Heart right ventricle (tissue), 16 donors: ENCODE measurements at regions not wholly inside any gene's neighbourhood (a gene's known extent, or its start where the extent isn't known, plus 50 kb on each side); places are given as distances from the start of the nearest gene placed in this dataset.

Experiments
- ATAC-seq, 8 donors: fragments of 200-7000 bp; cut with Tn5 transposase; one replicate each; pipeline ENCODE4 v1.9.1; 2020; ENCODE audit warnings: mild to moderate bottlenecking in 8 of 8, moderate library complexity in 8 of 8, moderate number of reproducible peaks in 1 of 8
- DNase-seq, 2 donors: peaks; one replicate each; pipeline ENCODE4 v3.0.0-alpha.2; 2020
- H3K27ac ChIP-seq, 10 donors: fragments of 200-600 bp; sonication (generic) in 2 of 10; one replicate each; pipeline versions ENCODE4 v1.5.0 to v1.8.0; 2020 to 2022; ENCODE audit warnings: mild to moderate bottlenecking in 3 of 10
- H3K27me3 ChIP-seq, 7 donors: fragments of 200-600 bp; one replicate each; pipeline ENCODE4 v1.8.0; 2021 to 2022; ENCODE audit warnings: mild to moderate bottlenecking in 2 of 7
- H3K36me3 ChIP-seq, 9 donors: fragments of 200-600 bp; sonication (generic) in 1 of 9; one replicate each; pipeline versions ENCODE4 v1.5.0 to v1.8.0; 2020 to 2022; ENCODE audit warnings: mild to moderate bottlenecking in 2 of 9
- H3K4me1 ChIP-seq, 9 donors: fragments of 200-600 bp; sonication (generic) in 1 of 9; one replicate each; pipeline versions ENCODE4 v1.5.0 to v1.8.0; 2020 to 2022; ENCODE audit warnings: mild to moderate bottlenecking in 4 of 9
- H3K4me3 ChIP-seq, 10 donors: fragments of 200-600 bp; sonication (generic) in 2 of 10; one replicate each; pipeline versions ENCODE4 v1.5.0 to v1.8.0; 2020 to 2022; ENCODE audit warnings: mild to moderate bottlenecking in 7 of 10, moderate library complexity in 2 of 10
- H3K9me3 ChIP-seq, 11 donors: fragments of 200-600 bp in 10 of 11; sonication (generic) in 2 of 11; one replicate each; pipeline versions ENCODE4 v1.5.0 to v1.8.0; 2013 to 2022; ENCODE audit warnings: mild to moderate bottlenecking in 2 of 11, control low read depth in 1 of 11, moderate library complexity in 1 of 11
- CTCF ChIP-seq, 9 donors: fragments of 200-600 bp; sonication (generic) in 2 of 9; IDR thresholded peaks; one replicate each; pipeline versions ENCODE4 v1.5.0 to v1.8.0; 2021 to 2022; ENCODE audit warnings: antibody characterized with exemption in 9 of 9, mild to moderate bottlenecking in 5 of 9, moderate library complexity in 1 of 9
- WGBS, 2 donors: extraction: QIAGEN DNeasy Blood & Tissue Kit; methylation state at CpG; one replicate each; pipeline ENCODE4 v1.1.7; 2013; ENCODE audit warnings: inconsistent platforms in 1 of 2; 5-methylcytosine and 5-hydroxymethylcytosine counted together
- intact Hi-C, 10 donors: fragments of 100-400 bp; cut with DNase I; formaldehyde crosslinking; loops; one replicate each; pipeline versions ENCODE4 v1.11.1 to v1.14.2; 2022
- donor health status: Arrhythmogenic right ventricular cardiomyopathy.
- donor health status: ischemic (EF 13 %, LVEDD 7.1; RV severe dilation, severe dysfunction).
- donor health status: healthy with polysubstance abuse.
- donor health status: DM: no; HTN: yes; CAD: no.
- donor health status: DM: no; HTN: no; CAD: no.
- donor health status: ischemic (EF 25% LVEDD 6.9; RV normal size, moderate dysfunction).
- donor health status: ischemic (EF 25% LVEDD 5.7; RV mildly dilated, moderate dysfunction).
- donor health status: healthy.
- donor health status: DM: yes; HTN: yes; CAD: no.
- donor health status: Ischemic cardiomyopathy.
- donor health status: ischemic (EF 35%, LVEDD 5.7; RV mildly dilated, moderate dysfunction).
- donor health status: nonischemic (EF 11% LVEDD 7.7; RV severe dilation, severe dysfunction).
- donor health status: DM: yes; HTN: yes; CAD: no.
- donor health status: PGD.
- donor health status: ischemic (EF 29% LVEDD 5.4; RV normal size, mild dysfunction).
- donor health status: nonischemic (EF 23%, LVEDD 6.1; RV moderate dilation, normal function).

- peaks cover 0 to 1% (median 0%) of the 10 kb centered on the region in 7 donors for H3K27me3 ChIP-seq
- peak overlapping the region in 1 of 10 donors; percentile 46 for H3K27ac ChIP-seq
- H3K9me3 ChIP-seq, result no peaks in the 10 kb centered on the region
- DNase-seq, result no peak
- no peak overlapping the region for H3K4me3 ChIP-seq
- intact Hi-C loops, result no loop called here
- H3K36me3 ChIP-seq, result no peaks in the 10 kb centered on the region
- peaks cover 0 to 41% (median 14%) of the 10 kb centered on the region in 9 donors for H3K4me1 ChIP-seq
- no peak for TF ChIP-seq CTCF (IDR thresholded peaks at IDR 0.05)
- no peak for ATAC-seq
- 77 to 81% methylated on average over 9 of the region's 9 CpGs for WGBS, 2 donors
Measured at GRCh38 chr2:238703436-238703835, 144.4 kb upstream of the TWIST2 start.

DNA sequence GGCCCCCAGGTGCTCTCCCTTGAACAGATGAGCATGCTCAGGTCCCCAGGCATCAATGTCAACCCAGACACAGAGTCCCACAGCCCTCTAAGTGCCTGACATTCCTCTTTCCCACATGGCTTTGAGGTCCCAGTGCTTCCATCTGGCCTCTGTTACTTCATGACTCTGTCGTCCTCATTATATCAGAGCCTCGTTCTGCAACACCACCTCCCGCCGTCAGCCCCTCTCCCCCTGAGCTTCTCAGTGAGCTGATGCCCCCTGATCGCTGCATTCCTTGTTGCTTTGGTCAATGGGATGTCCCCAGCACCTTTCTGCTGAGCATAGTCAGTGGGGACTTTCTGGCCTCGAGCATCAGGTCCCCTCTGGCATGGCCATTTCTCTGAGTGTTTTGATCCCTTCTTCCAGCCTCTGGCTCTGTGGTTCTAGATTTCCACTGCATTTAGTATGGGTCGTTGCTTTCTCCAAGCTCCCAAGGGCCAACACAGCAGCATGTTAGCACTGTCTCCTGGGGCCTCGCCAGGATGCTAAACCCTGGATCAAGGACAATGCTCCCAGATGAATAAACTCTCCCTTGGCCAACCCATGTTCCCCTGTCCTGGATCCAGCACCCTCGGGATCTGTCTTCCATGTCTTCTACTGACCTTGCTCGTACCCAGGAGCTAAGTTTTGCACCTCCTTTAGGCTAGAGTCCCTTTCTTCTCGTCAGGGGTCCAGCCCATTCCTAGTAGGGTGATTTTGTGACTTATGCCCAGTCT lies 143.2 kb upstream of the TWIST2 start:
- no peak overlapping the region for H3K27ac ChIP-seq
- TF ChIP-seq CTCF (IDR thresholded peaks at IDR 0.05), result no peak
- intact Hi-C loops, result no loop called here
- DNase-seq, result no peak
- no peak for ATAC-seq
- peaks cover 0 to 4% (median 0%) of the 10 kb centered on the region in 7 donors for H3K27me3 ChIP-seq
- H3K9me3 ChIP-seq, result no peaks in the 10 kb centered on the region
- H3K36me3 ChIP-seq, result no peaks in the 10 kb centered on the region
- 75 to 82% methylated on average over 11 of the region's 11 CpGs for WGBS, 2 donors
- peaks cover 0 to 33% (median 11%) of the 10 kb centered on the region in 9 donors for H3K4me1 ChIP-seq
- no peak overlapping the region for H3K4me3 ChIP-seq

DNA sequence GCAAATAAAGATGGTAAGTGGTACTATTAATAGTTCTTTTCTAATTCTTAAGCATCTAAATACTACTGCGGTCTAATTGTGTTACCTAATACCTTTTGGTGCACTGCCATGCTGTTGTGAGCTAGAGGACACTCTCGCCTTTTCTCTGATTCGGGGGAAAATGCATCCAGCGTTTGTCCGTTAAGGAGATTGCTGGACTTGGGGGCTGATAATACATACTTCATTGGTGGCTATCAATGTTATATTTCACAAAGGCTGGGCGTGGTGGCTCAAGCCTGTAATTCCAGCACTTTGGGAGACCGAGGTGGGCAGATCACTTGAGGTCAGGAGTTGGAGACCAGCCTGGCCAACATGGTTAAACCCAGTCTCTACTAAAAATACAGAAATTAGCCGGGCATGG lies 141.7 kb upstream of the TWIST2 start:
- intact Hi-C loops, result no loop called here

GRCh38 chr2:238706673-238707072 lies 141.2 kb upstream of the TWIST2 start:
- 91 to 100% methylated on average over 1 of the region's 1 CpG for WGBS, 2 donors
- ATAC-seq (no peak), DNase-seq (no peak)
- Histone ChIP-seq H3K27me3 (peaks cover 0 to 8% (median 0%) of the 10 kb centered on the region in 7 donors), H3K4me1 (peaks cover 0 to 13% (median 0%) of the 10 kb centered on the region in 9 donors), H3K27ac (no peak overlapping the region), H3K36me3 (no peaks in the 10 kb centered on the region), H3K9me3 (no peaks in the 10 kb centered on the region), H3K4me3 (no peak overlapping the region)
- intact Hi-C loops, result no loop called here
- peak in 1 of 9 donors; percentile 18 for TF ChIP-seq CTCF (IDR thresholded peaks at IDR 0.05)

More for the DNA sequence above, 141.7 kb upstream of the TWIST2 start:
- Histone ChIP-seq H3K36me3 (no peaks in the 10 kb centered on the region), H3K4me1 (peaks cover 0 to 18% (median 0%) of the 10 kb centered on the region in 9 donors), H3K9me3 (no peaks in the 10 kb centered on the region), H3K27ac (no peak overlapping the region), H3K4me3 (no peak overlapping the region), H3K27me3 (peaks cover 0 to 8% (median 0%) of the 10 kb centered on the region in 7 donors)
- DNase-seq (no peak), ATAC-seq (no peak)
- 90 to 91% methylated on average over 8 of the region's 8 CpGs for WGBS, 2 donors
- no peak for TF ChIP-seq CTCF (IDR thresholded peaks at IDR 0.05)
